ENCODE measurements at regions not wholly inside any gene's neighbourhood (a gene's known extent, or its start where the extent isn't known, plus 50 kb on each side); places are given as distances from the start of the nearest gene placed in this dataset.
"Not testable (repeated sequence)": the region's sequence is repeated elsewhere in the genome, so short reads cannot be mapped to it uniquely, and the experiment has no call there.

- DNase-seq, result no peak
Measured at GRCh38 chr7:1300636-1301035, 68.0 kb downstream of the UNCX start.

GRCh38 chr7:1301054-1301881 lies 68.6 kb downstream of the UNCX start:
- no peak for DNase-seq

GRCh38 chr7:1301882-1302251 lies 69.2 kb downstream of the UNCX start:
- DNase-seq, result no peak

- DNase-seq, result no peak
Measured at GRCh38 chr7:1302936-1303335, 70.3 kb downstream of the UNCX start.

GRCh38 chr7:1304011-1304410 lies 71.3 kb downstream of the UNCX start:
- not testable (repeated sequence) for DNase-seq

DNA sequence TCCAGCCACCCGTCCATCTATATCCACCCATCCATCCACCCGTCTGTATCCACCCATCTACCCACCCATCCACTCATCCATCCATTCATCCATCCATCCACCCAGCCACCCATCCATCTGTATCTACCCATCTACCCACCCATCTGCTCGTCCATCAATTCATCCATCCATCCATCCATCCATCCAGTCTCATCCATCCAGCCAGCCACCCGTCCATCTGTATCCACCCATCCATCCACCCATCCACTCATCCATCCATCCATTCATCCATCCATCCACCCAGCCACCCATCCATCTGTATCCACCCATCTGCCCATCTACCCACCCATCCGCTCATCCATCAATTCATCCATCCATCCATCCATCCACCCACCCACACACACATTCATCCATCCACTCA lies 73.2 kb downstream of the UNCX start:
- DNase-seq, result no peak

- DNase-seq, result no peak
Measured at GRCh38 chr7:1307828-1308227, 75.2 kb downstream of the UNCX start.

- DNase-seq, result no peak
Measured at GRCh38 chr7:1309290-1309689, 76.6 kb downstream of the UNCX start.

DNA sequence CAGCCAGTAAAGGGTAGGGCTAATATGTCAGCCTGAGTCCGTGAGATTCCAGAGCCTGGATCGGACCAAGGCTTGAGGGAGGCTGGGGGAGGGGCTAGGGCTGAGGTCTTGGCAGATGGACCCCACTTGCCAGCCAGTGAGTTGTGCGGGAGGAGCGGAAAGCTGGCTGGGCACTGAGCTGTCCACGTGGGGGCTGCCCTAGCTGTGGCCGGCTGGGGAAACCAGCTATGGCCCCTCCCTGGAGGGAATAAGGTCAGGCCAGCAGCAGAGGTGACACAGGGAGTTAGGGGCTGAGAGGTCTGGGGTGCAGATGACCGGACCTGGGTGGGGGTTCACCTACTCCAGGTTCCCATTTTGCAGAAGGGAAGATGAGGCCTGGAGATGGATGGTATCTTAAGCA lies 77.3 kb downstream of the UNCX start:
- no peak for DNase-seq

DNA sequence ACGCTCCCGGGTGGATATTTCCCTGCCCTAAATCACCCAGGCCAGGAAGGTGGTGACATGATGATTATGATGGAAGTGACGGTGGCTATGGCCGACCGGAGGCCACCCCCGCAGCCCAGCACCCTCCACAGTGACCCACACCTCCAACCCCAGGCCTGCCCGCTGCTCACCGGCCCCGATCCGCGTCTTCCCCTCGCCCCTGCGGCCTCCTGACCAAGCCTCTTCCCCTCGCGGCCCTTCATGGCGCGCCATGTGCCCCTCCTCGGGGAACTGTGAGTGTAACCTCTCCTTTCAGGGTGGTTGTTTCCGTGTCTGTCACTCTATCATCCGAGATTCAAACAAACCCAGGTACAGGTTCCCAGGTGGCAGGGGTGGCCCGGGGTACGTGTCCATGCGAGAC lies 78.3 kb downstream of the UNCX start:
- no peak for DNase-seq

GRCh38 chr7:1311406-1312135 lies 78.9 kb downstream of the UNCX start:
- no peak for DNase-seq

GRCh38 chr7:1312136-1313070 lies 79.7 kb downstream of the UNCX start:
- DNase-seq, result no peak

GRCh38 chr7:1313613-1314012 lies 80.9 kb downstream of the UNCX start:
- no peak for DNase-seq

- DNase-seq, result no peak
Measured at GRCh38 chr7:1314021-1314907, 81.6 kb downstream of the UNCX start.

GRCh38 chr7:1314908-1315450 lies 82.3 kb downstream of the UNCX start:
- DNase-seq, result no peak

GRCh38 chr7:1316086-1316485 lies 83.4 kb downstream of the UNCX start:
- DNase-seq, result no peak

DNA sequence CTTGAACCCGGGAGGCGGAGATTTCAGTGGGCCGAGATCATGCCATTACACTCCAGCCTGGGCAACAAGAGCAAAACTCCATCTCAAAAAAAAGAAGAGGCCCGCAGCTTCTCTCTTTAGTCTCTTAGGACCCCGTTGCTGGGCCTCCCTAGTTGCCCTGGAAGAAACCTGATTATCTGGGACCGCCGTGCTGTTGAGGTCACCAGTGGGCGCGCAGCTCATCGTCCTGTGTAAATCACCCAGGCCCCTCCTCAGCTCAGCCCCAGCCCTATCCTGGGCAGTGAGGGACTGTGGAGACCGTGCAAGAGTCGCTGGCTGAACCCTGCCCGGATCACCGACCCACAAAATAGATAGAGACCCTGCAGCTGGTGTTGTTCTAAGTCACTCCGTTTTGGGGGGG lies 85.0 kb downstream of the UNCX start:
- DNase-seq, result no peak

- no peak for DNase-seq
Measured at GRCh38 chr7:1318051-1318450, 85.4 kb downstream of the UNCX start.

GRCh38 chr7:1318661-1319060 lies 86.0 kb downstream of the UNCX start:
- DNase-seq, result no peak

- no peak for DNase-seq
Measured at GRCh38 chr7:1320616-1321240, 88.1 kb downstream of the UNCX start.

DNA sequence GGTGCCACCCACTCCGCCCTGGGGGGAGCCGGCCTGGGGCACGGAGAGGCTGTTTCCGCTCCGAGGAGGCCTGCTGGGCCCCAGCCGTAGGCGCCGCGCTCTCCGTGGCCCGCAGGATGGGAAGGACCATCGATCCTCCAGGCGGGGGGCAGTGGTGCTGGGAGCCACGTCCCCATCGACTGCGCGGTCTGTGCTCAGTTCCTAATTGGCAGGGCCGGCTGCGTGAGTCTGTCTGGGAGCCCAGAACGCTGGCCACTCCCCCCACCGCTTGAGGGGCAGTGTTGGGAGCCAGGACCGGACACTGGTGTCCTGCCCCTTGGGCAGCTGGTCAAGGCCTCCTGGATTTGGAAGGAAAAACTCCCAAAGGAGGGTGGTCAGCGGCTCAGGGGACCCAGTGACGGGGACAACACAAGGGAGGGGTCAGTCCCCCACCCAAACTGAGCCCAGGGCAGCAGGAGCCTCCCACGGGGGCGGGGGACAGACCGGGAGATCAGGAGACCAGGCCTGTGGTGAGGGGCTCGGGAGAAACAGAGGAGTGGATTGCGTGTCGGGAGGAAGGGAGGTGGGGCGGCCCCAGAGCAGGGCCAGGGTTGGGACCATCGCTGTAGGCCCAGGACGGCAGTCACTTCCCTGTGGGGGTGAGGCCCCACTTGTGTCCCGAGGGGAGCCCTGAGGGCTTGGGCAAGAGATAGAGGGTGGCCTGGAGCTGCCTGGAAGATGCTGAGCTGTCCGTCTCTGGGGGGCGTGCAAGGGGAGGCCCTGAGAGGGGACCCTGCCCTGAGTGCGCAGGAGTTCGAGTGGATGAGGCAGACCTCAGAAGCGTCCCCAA lies 89.0 kb downstream of the UNCX start:
- DNase-seq, result no peak
